AG09309 (cell line): ENCODE measurements at regions not wholly inside any gene's neighbourhood (a gene's known extent, or its start where the extent isn't known, plus 50 kb on each side); places are given as distances from the start of the nearest gene placed in this dataset.
A peak's percentile ranks its signal among the peaks of the same experiment; 100 is the strongest.
"Not testable (repeated sequence)": the region's sequence is repeated elsewhere in the genome, so short reads cannot be mapped to it uniquely, and the experiment has no call there.

ENCODE experiments used
- DNase-seq: peaks from one replicate; pipeline ENCODE4 v3.0.0-alpha.2; 2010; ENCODE audit warnings: low read depth
- H3K4me3 ChIP-seq: 2 replicates; pipeline ENCODE4 v1.5.1; 2011; ENCODE audit warnings: mild to moderate bottlenecking, low read depth, low read length, moderate library complexity; ENCODE audit not compliant: control insufficient read depth
- CTCF ChIP-seq: IDR thresholded peaks from 2 replicates; pipeline ENCODE4 v1.5.1; 2011; ENCODE audit warnings: mild to moderate bottlenecking, low read depth, low read length, inconsistent platforms; ENCODE audit not compliant: insufficient read depth, control insufficient read depth; ENCODE audit errors: missing control alignments

- H3K4me3 ChIP-seq, result no peak overlapping the region
- TF ChIP-seq CTCF, result no peak
- DNase-seq, result no peak
Measured at GRCh38 chr17:30696234-30696633, 128.3 kb downstream of the CRLF3 start.

GRCh38 chr17:30695265-30695811 is 129.2 kb downstream of the CRLF3 start:
- not testable (repeated sequence) for H3K4me3 ChIP-seq, DNase-seq

GRCh38 chr17:30693772-30694171 is 130.7 kb downstream of the CRLF3 start:
- H3K4me3 ChIP-seq, DNase-seq: not testable (repeated sequence)
- peak; percentile 18 for TF ChIP-seq CTCF

- not testable (repeated sequence) for H3K4me3 ChIP-seq
Measured at GRCh38 chr17:30689266-30690000, 135.1 kb downstream of the CRLF3 start.

GRCh38 chr17:30686538-30687479 is 137.7 kb downstream of the CRLF3 start:
- DNase-seq, H3K4me3 ChIP-seq: not testable (repeated sequence)

More at GRCh38 chr17:30689266-30690000, 135.1 kb downstream of the CRLF3 start:
- not testable (repeated sequence) for DNase-seq

- not testable (repeated sequence) for DNase-seq, H3K4me3 ChIP-seq
Measured at GRCh38 chr17:30682280-30682679, 142.2 kb downstream of the CRLF3 start.

GRCh38 chr17:30680681-30681080 is 143.8 kb downstream of the CRLF3 start:
- H3K4me3 ChIP-seq, DNase-seq: not testable (repeated sequence)

GRCh38 chr17:30677550-30678249 is 146.8 kb downstream of the CRLF3 start:
- DNase-seq, result no peak
- no peak for TF ChIP-seq CTCF
- no peak overlapping the region for H3K4me3 ChIP-seq

GRCh38 chr17:30675777-30676492 is 148.6 kb downstream of the CRLF3 start:
- not testable (repeated sequence) for H3K4me3 ChIP-seq, DNase-seq

- not testable (repeated sequence) for DNase-seq
Measured at GRCh38 chr17:30669217-30669649, 155.3 kb downstream of the CRLF3 start.

GRCh38 chr17:30668360-30669181 is 155.9 kb downstream of the CRLF3 start:
- not testable (repeated sequence) for DNase-seq, H3K4me3 ChIP-seq

More at GRCh38 chr17:30669217-30669649, 155.3 kb downstream of the CRLF3 start:
- not testable (repeated sequence) for H3K4me3 ChIP-seq

GRCh38 chr17:30667657-30668359 is 156.7 kb downstream of the CRLF3 start:
- DNase-seq, result peak; percentile 33
- H3K4me3 ChIP-seq, result peak overlapping the region; percentile 51
